Stimulated activated CD8-positive, alpha-beta memory T cell treated with anti-CD3 and anti-CD28 coated beads, Interleukin-4, amount 100 ng/mL, for 1 hour (primary cell): ENCODE measurements at regions not wholly inside any gene's neighbourhood (a gene's known extent, or its start where the extent isn't known, plus 50 kb on each side); places are given as distances from the start of the nearest gene placed in this dataset.

ENCODE experiments used
- DNase-seq, 2 donors: peaks; one replicate each; pipeline ENCODE4 v3.0.0-alpha.2; 2020; ENCODE audit warnings: low read depth in 2 of 2, low spot score in 1 of 2

GRCh38 chr10:88164471-88164870, 301.0 kb downstream of the PTEN start:
- no peak for DNase-seq

GRCh38 chr10:88165849-88166271, 302.4 kb downstream of the PTEN start:
- DNase-seq = no peak

- DNase-seq = no peak
Measured at GRCh38 chr10:88168171-88169036, 305.0 kb downstream of the PTEN start.

- no peak for DNase-seq
Measured at GRCh38 chr10:88169037-88169319, 305.6 kb downstream of the PTEN start.

GRCh38 chr10:88170628-88171027, 307.2 kb downstream of the PTEN start:
- no peak for DNase-seq

- no peak for DNase-seq
Measured at GRCh38 chr10:88172159-88172558, 308.7 kb downstream of the PTEN start.

- DNase-seq = no peak
Measured at GRCh38 chr10:88174391-88174790, 311.0 kb downstream of the PTEN start.

GRCh38 chr10:88178758-88179157, 315.3 kb downstream of the PTEN start:
- no peak for DNase-seq

- no peak for DNase-seq
Measured at GRCh38 chr10:88179831-88180230, 316.4 kb downstream of the PTEN start.

GRCh38 chr10:88181902-88182600, 318.6 kb downstream of the PTEN start:
- DNase-seq = no peak

- DNase-seq = no peak
Measured at GRCh38 chr10:88182601-88182930, 319.1 kb downstream of the PTEN start.

GRCh38 chr10:88184543-88185297, 321.3 kb downstream of the PTEN start:
- DNase-seq = no peak

- no peak for DNase-seq
Measured at GRCh38 chr10:88185830-88186229, 322.4 kb downstream of the PTEN start.

GRCh38 chr10:88186335-88186734, 322.9 kb downstream of the PTEN start:
- no peak for DNase-seq

GRCh38 chr10:88187472-88187871, 324.0 kb downstream of the PTEN start:
- DNase-seq = no peak

GRCh38 chr10:88190123-88190522, 326.7 kb downstream of the PTEN start:
- DNase-seq = no peak

GRCh38 chr10:88190540-88191235, 327.3 kb downstream of the PTEN start:
- DNase-seq = no peak

GRCh38 chr10:88193018-88193417, 329.6 kb downstream of the PTEN start:
- no peak for DNase-seq

- DNase-seq = peak; percentile 6 to 14
Measured at GRCh38 chr10:88194041-88194887, 330.8 kb downstream of the PTEN start.

GRCh38 chr10:88194961-88195367, 331.5 kb downstream of the PTEN start:
- no peak for DNase-seq

GRCh38 chr10:88195841-88196240, 332.4 kb downstream of the PTEN start:
- no peak for DNase-seq
